A673 (cell line): ENCODE measurements at regions not wholly inside any gene's neighbourhood (a gene's known extent, or its start where the extent isn't known, plus 50 kb on each side); places are given as distances from the start of the nearest gene placed in this dataset.

Source experiments
- BruUV-seq: library from RNA; stranded (reverse); fragments of 400-500 nt; replicated peaks from 2 replicates; lab custom pipeline; 2021; lab: Mats Ljungman, UMichigan
- CTCF ChIA-PET: fragments of 300-600 bp; sonication (Branson Sonifier 250); formaldehyde crosslinking; loops from one replicate; lab custom pipeline; 2022; ENCODE audit warnings: antibody characterized with exemption; lab: Charles Lee
- POLR2A ChIA-PET: fragments of 300-600 bp; sonication (Branson Sonifier 250); formaldehyde crosslinking; loops from one replicate; lab custom pipeline; 2022; ENCODE audit warnings: antibody characterized with exemption; ENCODE audit not compliant: low non-redundant PET; lab: Charles Lee
- DNase-seq: peaks from one replicate; pipeline ENCODE4 v3.0.0-alpha.2; 2015; ENCODE audit warnings: low spot score
- H3K27ac ChIP-seq: fragments of 200-600 bp; sonication (generic); 2 replicates; pipeline ENCODE4 v1.5.1; 2016; ENCODE audit warnings: mixed run types, low read depth, mild to moderate bottlenecking, mixed read lengths, antibody characterized with exemption, low read length; ENCODE audit not compliant: poor library complexity, severe bottlenecking
- H3K27me3 ChIP-seq: fragments of 200-600 bp; sonication (generic); replicated peaks from 2 replicates; pipeline ENCODE4 v1.6.1; 2017; ENCODE audit warnings: mixed run types, low read depth, mild to moderate bottlenecking, mixed read lengths, antibody characterized with exemption, low read length; ENCODE audit not compliant: insufficient read depth, poor library complexity
- H3K36me3 ChIP-seq: fragments of 200-600 bp; sonication (generic); 2 replicates; pipeline ENCODE4 v1.6.1; 2016; ENCODE audit warnings: mixed run types, mild to moderate bottlenecking, mixed read lengths, antibody characterized with exemption, low read length; ENCODE audit not compliant: insufficient read depth, poor library complexity, severe bottlenecking
- H3K4me1 ChIP-seq: fragments of 200-600 bp; sonication (generic); 2 replicates; pipeline ENCODE4 v1.6.1; 2017; ENCODE audit warnings: mixed run types, mild to moderate bottlenecking, mixed read lengths, antibody characterized with exemption, low read length; ENCODE audit not compliant: insufficient read depth, poor library complexity, severe bottlenecking
- H3K4me3 ChIP-seq: fragments of 200-600 bp; sonication (generic); 2 replicates; pipeline ENCODE4 v1.5.1; 2016; ENCODE audit warnings: low read depth, mixed run types, mild to moderate bottlenecking, mixed read lengths, low read length; ENCODE audit not compliant: poor library complexity, severe bottlenecking
- H3K9me3 ChIP-seq: fragments of 200-600 bp; sonication (generic); 2 replicates; pipeline ENCODE4 v1.6.1; 2016; ENCODE audit warnings: mixed run types, low read depth, mild to moderate bottlenecking, mixed read lengths, antibody characterized with exemption, low read length; ENCODE audit not compliant: poor library complexity, severe bottlenecking
- EZH2 ChIP-seq: fragments of 200-600 bp; sonication (generic); IDR thresholded peaks from 2 replicates; pipeline ENCODE4 v1.6.1; 2017; ENCODE audit warnings: borderline replicate concordance, low read depth, mild to moderate bottlenecking, mixed read lengths, antibody characterized with exemption, low read length; ENCODE audit not compliant: poor library complexity, severe bottlenecking
- intact Hi-C: fragments of 100-400 bp; cut with micrococcal nuclease; formaldehyde crosslinking; loops from one replicate; pipeline ENCODE4 v1.10.0; 2022; ENCODE audit not compliant: unreplicated experiment
- TF ChIP-seq, protein P1 (sequence below): fragments of 300-800, 200-600 bp; sonication (generic); conservative IDR thresholded peaks from 2 replicates; pipeline ENCODE4 v1.5.1; 2017; ENCODE audit warnings: low read depth, mild to moderate bottlenecking, antibody characterized with exemption, low read length, moderate library complexity, mixed read lengths

- Histone ChIP-seq H3K27ac (no peak overlapping the region), H3K27me3 (no peaks in the 10 kb centered on the region), H3K4me3 (no peak overlapping the region), H3K36me3 (no peaks in the 10 kb centered on the region), H3K9me3 (no peaks in the 10 kb centered on the region), H3K4me1 (no peaks in the 10 kb centered on the region)
- POLR2A ChIA-PET = no interaction called here
- intact Hi-C loops = no loop called here
- CTCF ChIA-PET = no interaction called here
- TF ChIP-seq EZH2 = no peak
- TF ChIP-seq, protein P1, sequence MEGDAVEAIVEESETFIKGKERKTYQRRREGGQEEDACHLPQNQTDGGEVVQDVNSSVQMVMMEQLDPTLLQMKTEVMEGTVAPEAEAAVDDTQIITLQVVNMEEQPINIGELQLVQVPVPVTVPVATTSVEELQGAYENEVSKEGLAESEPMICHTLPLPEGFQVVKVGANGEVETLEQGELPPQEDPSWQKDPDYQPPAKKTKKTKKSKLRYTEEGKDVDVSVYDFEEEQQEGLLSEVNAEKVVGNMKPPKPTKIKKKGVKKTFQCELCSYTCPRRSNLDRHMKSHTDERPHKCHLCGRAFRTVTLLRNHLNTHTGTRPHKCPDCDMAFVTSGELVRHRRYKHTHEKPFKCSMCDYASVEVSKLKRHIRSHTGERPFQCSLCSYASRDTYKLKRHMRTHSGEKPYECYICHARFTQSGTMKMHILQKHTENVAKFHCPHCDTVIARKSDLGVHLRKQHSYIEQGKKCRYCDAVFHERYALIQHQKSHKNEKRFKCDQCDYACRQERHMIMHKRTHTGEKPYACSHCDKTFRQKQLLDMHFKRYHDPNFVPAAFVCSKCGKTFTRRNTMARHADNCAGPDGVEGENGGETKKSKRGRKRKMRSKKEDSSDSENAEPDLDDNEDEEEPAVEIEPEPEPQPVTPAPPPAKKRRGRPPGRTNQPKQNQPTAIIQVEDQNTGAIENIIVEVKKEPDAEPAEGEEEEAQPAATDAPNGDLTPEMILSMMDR = no peak
- DNase-seq = peak; percentile 19
- no TSS peak for BruUV-seq
These were observed 375.7 kb upstream of the SPRY2 start for GRCh38 chr13:80716610-80717081.

GRCh38 chr13:80712026-80712425 is 371.1 kb upstream of the SPRY2 start:
- Histone ChIP-seq H3K9me3 (no peaks in the 10 kb centered on the region), H3K4me3 (no peak overlapping the region), H3K27ac (no peak overlapping the region), H3K4me1 (no peaks in the 10 kb centered on the region), H3K36me3 (no peaks in the 10 kb centered on the region), H3K27me3 (no peaks in the 10 kb centered on the region)
- POLR2A ChIA-PET = no interaction called here
- CTCF ChIA-PET = no interaction called here
- intact Hi-C loops = no loop called here
- TF ChIP-seq, protein P1 = no peak
- TF ChIP-seq EZH2 = no peak
- BruUV-seq = no TSS peak
- no peak for DNase-seq

GRCh38 chr13:80708791-80709190 is 367.9 kb upstream of the SPRY2 start:
- Histone ChIP-seq H3K27ac (no peak overlapping the region), H3K9me3 (no peaks in the 10 kb centered on the region), H3K36me3 (no peaks in the 10 kb centered on the region), H3K4me3 (no peak overlapping the region), H3K4me1 (no peaks in the 10 kb centered on the region), H3K27me3 (no peaks in the 10 kb centered on the region)
- DNase-seq = no peak
- BruUV-seq = no TSS peak
- intact Hi-C loops = no loop called here
- TF ChIP-seq EZH2 = no peak
- TF ChIP-seq, protein P1 = no peak
- CTCF ChIA-PET = no interaction called here
- POLR2A ChIA-PET = no interaction called here
